ENCODE measurements at regions not wholly inside any gene's neighbourhood (a gene's known extent, or its start where the extent isn't known, plus 50 kb on each side); places are given as distances from the start of the nearest gene placed in this dataset.

DNA sequence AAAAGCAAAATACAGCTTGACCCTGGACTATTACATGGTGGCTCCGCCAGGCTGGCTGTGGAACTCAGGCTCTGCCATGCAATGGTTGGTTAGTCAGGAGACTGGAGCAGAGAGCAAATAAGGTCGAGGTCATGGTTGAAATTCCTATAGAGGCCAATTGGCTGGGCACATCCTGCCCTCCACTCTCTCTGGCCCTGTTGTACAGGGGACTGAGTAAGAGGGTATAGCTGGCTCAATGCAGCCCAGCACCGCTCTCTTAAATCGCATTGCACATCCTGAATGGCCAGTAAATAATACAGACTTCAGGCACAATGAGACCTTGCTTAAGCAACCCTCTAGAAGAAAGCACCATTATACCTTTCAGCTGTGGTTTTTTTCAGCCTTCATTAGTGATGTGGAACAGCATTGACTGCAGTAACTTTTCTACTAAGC lies 59.3 kb upstream of the PPP2R5A start:
- DNase-seq = no peak

DNA sequence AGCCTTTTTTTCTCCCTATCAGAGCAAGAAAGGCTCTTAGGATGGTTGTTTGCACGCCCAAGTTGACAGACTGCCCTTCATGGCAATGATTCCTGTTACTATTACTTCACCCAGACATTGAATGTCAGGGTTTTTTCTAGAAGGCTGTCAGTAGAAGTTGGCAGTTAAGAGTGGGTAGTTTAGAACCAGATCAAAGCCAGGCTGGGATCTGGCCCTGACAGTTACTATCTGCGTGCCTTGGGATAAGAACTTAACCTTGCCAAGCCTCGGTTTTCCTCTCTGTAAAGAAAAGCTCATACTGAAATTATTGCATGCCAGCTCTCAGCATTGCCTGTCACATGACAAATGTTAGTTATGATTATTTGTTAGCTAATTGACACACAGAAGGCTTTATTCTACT lies 58.7 kb upstream of the PPP2R5A start:
- no peak for DNase-seq

GRCh38 chr1:212228076-212228475 lies 57.1 kb upstream of the PPP2R5A start:
- DNase-seq = no peak

GRCh38 chr1:212228591-212229119 lies 56.6 kb upstream of the PPP2R5A start:
- DNase-seq = no peak

DNA sequence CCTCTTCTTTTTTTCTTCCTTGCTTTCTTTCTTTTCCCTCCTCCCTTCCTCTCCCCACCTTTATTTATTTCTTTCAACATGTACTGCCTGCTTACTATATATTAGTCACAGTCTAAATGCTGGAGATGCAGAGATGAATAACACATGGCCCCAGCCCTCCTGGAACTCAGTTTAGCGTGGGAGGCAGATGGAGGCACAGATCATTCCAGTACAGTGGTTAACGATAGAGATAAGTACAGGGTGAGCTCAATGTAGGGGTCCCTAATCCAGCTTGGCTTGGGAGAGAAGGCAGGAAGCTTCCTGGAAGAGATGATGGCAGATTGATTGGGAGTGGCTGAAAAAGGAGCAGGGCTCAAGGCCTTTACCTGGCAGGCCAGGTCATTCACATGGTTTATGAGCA lies 55.6 kb upstream of the PPP2R5A start:
- DNase-seq = no peak

DNA sequence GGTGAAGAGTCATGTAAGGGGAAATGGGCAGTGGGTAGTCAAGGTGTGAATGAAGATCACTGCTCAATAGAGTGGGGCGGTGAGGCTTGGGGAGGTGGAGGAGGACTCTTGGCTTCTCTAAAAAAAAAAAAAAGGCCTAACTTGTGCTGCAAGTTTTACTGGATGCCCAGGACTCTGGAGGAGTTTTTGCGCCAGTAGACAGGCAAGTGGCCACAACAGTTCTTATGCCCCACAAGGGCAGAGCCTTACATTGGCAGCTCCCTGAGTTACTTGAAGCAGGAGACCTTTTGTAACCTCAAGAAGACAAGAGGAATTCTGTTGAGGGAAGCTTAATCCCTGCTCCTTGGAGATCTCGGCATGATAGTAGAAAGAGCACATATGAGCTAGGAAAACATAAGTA lies 54.9 kb upstream of the PPP2R5A start:
- DNase-seq = no peak

- DNase-seq = no peak
Observed at GRCh38 chr1:212231372-212231771, 53.8 kb upstream of the PPP2R5A start.

GRCh38 chr1:212232090-212232489 lies 53.1 kb upstream of the PPP2R5A start:
- no peak for DNase-seq

GRCh38 chr1:212233321-212233720 lies 51.9 kb upstream of the PPP2R5A start:
- DNase-seq = no peak

- peak; percentile 70 for DNase-seq
Observed at GRCh38 chr1:212234431-212235395, 50.5 kb upstream of the PPP2R5A start.

Data from left hindlimb (tissue), 1 donor.